IMR-90 (cell line): ENCODE measurements at regions not wholly inside any gene's neighbourhood (a gene's known extent, or its start where the extent isn't known, plus 50 kb on each side); places are given as distances from the start of the nearest gene placed in this dataset.

ENCODE experiments used
- BHLHE40 ChIP-seq: fragments of 150-350 bp; IDR thresholded peaks from 2 replicates; pipeline ENCODE4 v1.6.1; 2016; ENCODE audit warnings: mild to moderate bottlenecking, low read depth, low read length
- CEBPB ChIP-seq: IDR thresholded peaks from 2 replicates; pipeline ENCODE4 v1.6.1; 2012; ENCODE audit warnings: low read depth, low read length, improper control_type of control experiment
- CTCF ChIP-seq: conservative IDR thresholded peaks from 2 replicates; pipeline ENCODE4 v1.5.1; 2012; ENCODE audit warnings: mild to moderate bottlenecking, low read depth, low read length, improper control_type of control experiment
- MAZ ChIP-seq: IDR thresholded peaks from 2 replicates; pipeline ENCODE4 v1.6.1; 2012; ENCODE audit warnings: low read depth, mild to moderate bottlenecking, low read length, improper control_type of control experiment, moderate library complexity, borderline replicate concordance
- POLR2A ChIP-seq: IDR thresholded peaks from 2 replicates; pipeline ENCODE4 v1.6.1; 2012; ENCODE audit warnings: mild to moderate bottlenecking, low read depth, low read length
- RAD21 ChIP-seq: IDR thresholded peaks from 2 replicates; pipeline ENCODE4 v1.6.1; 2012; ENCODE audit warnings: low read length, improper control_type of control experiment
- RFX5 ChIP-seq: IDR thresholded peaks from 2 replicates; pipeline ENCODE4 v1.8.0; 2012; ENCODE audit warnings: low read depth, mild to moderate bottlenecking, low read length, moderate library complexity
- TF ChIP-seq, protein P1 (sequence below): fragments of 150-350 bp; IDR thresholded peaks from 2 replicates; pipeline ENCODE4 v1.6.1; 2017; ENCODE audit warnings: mild to moderate bottlenecking, antibody characterized with exemption, low read length, low read depth

GRCh38 chr2:163475815-163476214, 260.0 kb downstream of the FIGN start:
- TF ChIP-seq CTCF (no peak), MAZ (no peak), CEBPB (no peak), BHLHE40 (no peak), POLR2A (no peak), RFX5 (no peak), RAD21 (no peak)
- TF ChIP-seq, protein P1, sequence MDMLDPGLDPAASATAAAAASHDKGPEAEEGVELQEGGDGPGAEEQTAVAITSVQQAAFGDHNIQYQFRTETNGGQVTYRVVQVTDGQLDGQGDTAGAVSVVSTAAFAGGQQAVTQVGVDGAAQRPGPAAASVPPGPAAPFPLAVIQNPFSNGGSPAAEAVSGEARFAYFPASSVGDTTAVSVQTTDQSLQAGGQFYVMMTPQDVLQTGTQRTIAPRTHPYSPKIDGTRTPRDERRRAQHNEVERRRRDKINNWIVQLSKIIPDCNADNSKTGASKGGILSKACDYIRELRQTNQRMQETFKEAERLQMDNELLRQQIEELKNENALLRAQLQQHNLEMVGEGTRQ = no peak
